HG03571 (cell line): ENCODE measurements at regions not wholly inside any gene's neighbourhood (a gene's known extent, or its start where the extent isn't known, plus 50 kb on each side); places are given as distances from the start of the nearest gene placed in this dataset.

Experiments used
- ATAC-seq: cut with Tn5 transposase; IDR thresholded peaks from one replicate; pipeline ENCODE4 v1.9.1; 2021; ENCODE audit not compliant: unreplicated experiment

- no peak for ATAC-seq
These were observed 385.3 kb upstream of the SULF2 start for GRCh38 chr20:48170625-48171024.

GRCh38 chr20:48169650-48170225, 384.5 kb upstream of the SULF2 start:
- ATAC-seq, result no peak

DNA sequence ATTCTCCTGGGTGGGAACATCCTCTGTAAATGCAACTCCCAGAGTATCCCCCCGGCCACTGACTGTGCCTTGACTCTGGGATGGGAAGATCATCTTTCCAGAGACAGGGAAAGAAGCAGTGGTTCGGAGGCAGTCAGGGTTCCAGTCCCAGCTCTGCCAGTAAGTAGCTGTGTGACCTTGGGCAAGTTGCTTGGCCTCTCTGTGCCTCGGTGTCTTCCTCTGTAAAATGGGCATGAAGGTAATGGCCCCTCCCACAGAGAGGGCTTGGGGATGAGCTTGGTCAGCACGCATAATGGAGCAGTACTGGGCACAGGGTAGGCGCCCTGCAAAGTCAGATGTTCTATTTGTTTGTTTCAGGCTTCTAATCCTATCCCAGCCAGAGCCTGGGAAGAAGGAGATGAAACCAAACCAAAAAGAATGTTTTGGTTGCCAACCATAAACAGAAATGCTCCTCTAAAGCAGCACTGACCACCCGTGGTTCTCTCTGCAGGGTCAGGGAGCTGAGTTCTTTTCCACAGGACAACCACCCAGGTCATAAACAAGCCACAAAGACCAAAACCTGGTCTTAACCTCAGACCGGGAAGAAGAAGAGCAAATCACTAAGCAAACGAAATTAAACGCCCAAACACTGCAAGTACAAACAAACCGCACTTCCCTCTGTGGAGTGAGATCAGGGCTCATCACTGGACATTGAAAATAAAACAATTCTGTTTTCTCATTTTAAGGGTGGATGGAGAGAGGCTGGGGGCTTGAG, 381.0 kb upstream of the SULF2 start:
- ATAC-seq, result no peak

DNA sequence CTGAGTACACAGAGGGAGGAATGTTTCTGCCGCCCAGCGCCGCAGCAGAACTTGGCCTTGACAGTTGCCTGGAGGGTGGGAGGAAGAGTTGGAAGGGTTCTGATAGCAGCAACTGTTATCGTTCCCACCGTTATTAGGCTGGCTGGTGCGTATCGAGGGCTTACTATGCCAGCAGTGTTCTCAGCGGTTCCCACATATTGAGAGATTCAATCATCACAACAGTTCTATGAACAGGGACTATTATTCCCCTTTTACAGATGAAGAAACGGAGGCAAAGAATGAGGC, 380.1 kb upstream of the SULF2 start:
- no peak for ATAC-seq

DNA sequence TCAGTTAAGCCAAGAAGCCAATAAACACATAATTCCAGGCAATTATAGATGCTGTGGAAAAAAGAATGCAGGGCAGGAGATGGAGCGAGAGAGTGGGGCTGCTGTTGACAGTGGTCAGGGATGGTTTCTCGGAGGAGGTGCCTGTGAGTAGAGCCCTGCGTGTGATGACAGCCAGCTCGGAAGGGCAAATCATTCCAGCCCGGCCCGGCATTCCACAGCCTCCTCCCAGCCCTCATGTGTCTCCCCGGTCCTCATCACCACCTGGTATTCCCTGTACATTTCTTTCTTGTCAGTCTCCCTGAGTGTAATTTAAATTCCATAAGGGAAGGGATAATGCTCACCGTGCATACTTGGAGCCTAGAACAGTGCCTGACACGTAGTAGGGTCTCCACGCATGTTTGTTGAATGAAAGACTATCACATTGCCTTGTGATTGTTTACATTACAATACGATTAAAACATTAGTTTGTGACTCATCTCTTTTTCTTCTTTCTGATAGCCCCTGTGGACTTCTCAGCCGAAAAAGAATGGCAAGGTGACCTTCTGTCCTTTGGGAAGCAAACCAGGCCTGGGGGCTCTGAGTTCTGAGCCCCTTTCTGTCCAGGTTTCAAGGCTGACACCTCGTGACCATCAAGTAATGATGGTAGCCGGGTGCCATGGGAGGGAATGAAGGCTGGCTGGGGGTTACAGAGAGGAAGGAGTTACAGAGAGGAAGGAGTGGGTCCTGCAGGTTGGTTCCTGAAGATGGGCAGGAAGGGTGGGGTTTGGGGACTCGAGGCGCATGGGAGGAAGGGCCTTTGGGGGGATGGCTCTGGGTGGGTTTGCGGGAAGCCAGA, 379.5 kb upstream of the SULF2 start:
- ATAC-seq, result no peak

- no peak for ATAC-seq
These were observed 378.8 kb upstream of the SULF2 start for GRCh38 chr20:48164034-48164433.

- no peak for ATAC-seq
These were observed 378.2 kb upstream of the SULF2 start for GRCh38 chr20:48163505-48163904.

DNA sequence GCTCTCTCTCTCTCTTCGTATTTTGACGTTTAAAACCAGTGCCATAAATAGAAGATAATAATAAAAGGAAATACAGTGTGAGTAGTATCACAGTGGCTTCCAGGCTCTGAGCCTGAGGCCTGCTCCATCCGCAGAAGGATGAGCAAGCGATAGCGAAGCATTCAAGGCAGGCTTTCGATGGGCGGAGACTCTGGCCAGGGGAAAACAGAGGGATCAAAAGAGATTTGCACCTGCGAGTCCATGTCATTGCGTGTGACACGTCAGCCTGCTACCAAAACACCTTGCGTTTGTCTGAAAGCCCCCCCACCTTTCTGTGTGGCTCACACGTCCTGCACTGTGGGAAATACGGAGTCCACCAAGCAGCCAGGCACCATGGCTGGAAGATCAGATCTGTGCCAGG, 377.3 kb upstream of the SULF2 start:
- ATAC-seq, result no peak

DNA sequence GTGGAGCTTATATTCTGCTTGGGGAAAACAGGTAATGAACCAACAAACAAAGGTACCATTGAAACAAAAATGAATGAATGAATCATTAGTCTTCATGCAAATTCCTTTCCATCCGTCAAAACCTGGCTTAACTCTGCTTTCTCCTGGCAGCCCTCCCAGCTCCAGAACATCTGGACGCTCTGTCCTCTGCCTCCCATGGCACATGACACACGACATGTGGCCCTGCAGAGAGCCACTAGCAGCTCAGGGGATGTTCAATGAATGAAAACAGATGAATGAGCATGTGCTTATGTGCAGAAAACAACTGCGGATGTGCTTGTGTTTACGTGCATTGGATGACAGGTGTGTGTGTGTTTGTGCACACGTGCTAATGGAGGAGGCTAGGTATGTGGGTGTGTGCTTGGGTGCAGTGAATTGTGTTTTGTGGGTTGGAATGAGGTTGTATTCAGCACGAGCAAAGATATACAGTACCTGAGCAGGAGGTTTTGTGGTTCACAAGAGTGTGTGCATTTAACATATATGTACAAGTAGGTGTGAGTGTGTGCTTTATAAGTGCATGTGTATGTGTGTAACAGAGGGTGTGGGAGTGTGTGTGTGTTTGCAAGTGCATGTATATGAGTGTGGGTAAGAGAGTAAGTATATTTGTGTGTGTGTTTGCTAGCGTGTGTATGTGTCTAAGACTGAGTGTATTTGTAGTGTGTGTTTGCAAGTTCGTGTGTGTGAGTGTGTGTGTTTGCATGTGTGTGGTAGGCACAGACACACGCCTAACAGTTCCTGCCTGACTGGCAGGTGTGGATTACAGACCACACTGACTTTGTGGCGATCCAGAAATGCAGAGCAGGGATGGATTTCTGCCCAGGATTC, 374.1 kb upstream of the SULF2 start:
- ATAC-seq, result no peak

DNA sequence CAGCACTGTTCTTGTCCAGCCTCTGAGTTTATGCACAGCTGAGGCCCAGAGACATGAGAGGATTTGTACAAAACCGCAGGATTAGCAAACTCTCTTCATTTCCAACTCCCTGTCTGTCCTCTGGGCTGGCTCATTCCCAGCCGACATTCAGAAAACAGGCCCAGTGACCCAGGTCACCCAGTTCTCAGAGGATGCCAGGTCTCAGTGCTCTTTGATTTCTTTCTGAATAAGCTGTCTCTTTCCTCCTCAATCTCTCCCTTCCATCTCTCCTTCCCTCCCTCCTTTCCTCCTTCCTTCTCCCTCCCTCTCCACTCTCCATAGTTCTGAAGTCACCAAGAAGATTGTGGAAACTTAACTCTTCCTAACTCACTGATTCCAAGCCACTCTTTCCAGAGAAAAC, 372.7 kb upstream of the SULF2 start:
- ATAC-seq, result no peak

DNA sequence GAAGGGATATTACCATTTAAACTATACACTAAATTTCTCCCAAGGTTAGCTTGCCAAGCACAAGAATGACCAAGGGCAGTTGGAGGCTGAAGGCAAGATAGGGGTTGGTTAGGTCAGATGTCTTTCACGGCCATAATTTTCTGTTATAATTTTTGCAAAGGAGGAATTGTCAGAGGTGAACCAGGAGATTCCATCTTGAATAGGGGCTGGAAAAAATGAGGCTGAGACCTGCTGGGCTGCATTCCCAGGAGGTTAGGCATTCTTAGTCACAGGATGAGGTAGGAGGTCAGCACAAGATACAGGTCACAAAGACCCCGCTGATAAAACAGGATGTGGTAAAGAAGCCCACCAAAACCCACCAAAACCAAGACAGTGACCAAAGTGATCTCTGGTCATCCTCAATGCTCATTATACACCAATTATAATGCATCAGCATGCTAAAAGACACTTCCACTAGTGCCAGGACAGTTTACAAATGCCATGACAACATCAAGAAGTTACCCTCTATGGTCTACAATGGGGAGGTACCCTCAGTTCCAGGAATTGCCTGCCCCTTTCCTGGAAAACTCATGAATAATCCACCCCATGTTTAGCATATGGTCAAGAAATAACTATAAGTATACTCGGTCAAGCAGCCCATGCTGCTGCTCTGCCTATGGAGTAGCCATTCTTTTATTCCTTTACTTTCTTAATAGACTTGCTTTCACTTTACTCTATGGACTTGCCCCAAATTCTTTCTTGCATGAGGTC, 371.8 kb upstream of the SULF2 start:
- ATAC-seq, result no peak

DNA sequence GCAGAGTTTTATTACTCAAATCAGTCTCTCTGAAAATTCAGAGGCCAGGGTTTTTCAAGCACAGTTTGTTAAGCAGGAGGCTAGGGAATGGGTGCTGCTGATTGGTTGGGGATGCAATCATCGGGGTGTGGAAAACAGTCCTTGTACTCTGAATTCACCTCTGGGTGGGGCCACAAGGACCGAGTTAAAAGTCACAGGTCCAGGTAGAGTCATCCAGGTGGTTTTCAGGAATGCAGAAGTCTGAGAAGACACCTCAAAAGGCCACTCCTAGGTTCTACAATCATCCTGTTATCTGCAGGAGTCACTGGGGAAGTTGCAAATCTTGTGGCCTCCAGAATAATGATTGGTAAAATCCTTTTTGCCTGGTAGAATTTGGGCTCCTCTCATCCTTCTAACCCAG, 371.2 kb upstream of the SULF2 start:
- ATAC-seq, result no peak

DNA sequence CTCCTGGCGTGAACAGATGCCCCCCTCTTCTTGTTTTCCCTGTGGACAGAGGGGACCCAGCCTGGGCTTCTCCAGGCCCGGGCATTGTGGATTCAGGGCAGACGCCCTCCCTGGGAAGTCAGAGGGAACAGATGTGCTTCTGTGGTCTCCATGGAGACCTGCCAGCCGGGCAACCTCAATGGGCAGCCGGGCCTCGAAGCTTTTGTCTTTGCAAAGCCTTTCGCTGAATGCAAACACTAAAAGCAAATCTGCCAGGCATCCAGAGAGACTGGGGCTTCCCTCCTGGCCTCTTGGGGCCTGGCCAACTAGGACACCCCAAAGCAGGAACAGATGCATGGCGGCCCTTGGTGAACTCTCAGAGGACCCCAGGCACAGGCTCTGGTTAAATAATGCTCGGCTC, 370.0 kb upstream of the SULF2 start:
- ATAC-seq, result no peak

- ATAC-seq, result no peak
These were observed 368.9 kb upstream of the SULF2 start for GRCh38 chr20:48154040-48154765.

DNA sequence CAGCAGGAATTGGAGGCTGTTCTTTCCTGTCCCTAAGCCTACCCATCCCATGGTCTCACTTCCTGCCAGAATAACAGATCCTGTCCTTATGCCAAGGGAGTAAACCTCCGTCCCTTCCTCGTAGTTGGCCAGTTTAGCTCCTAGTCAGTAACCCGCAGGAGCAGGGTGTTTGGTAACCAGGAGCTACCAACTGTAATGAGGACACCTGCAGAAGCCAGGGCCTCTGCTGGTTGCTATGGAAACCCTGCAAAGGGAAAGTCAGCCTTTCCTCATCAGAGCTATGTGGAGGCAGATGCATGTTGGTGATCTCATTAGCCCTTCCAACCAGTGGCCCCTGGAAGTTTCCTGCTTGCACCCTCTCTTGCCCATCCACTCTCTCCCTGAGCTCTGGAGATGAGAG, 368.2 kb upstream of the SULF2 start:
- ATAC-seq, result no peak

DNA sequence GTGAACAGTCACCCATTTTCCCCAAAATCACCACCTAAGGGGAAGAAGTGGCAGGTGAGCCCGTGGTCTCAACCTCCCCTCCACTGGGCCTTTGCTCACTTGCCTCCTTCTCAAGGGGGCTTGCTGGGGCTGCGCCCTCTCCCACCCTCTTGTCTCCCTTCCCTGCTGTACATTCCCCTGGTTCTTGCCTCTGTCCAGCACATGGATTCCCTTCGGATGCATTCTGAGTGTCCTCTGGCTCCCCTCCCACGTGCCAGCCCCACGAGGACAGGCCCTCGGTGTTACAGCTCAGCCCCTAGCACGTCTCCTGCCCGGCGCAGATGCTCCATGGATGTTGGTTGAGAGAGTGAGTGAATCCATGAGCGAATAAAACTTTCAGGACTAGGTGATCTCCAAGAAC, 367.8 kb upstream of the SULF2 start:
- no peak for ATAC-seq

DNA sequence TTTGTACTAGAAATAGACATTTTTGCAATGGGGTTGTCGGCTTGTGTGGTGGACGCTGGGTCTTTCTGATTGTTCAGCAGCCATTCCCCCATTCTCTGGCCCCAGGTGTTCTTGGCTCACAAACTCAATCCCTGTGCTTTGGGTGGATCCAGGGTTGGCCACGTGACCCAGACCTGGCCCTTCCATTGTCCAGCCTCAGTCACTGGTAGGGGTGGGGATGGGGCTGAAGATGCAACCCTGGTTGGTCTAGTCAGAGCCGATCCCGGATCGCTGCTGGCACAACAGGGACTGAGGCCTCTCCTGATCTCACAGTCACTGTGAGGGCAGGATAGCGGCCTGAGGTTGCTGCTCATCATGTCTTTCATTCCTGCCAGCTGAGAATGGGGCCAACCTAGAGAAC, 365.3 kb upstream of the SULF2 start:
- no peak for ATAC-seq

GRCh38 chr20:48149902-48150301, 364.6 kb upstream of the SULF2 start:
- no peak for ATAC-seq

GRCh38 chr20:48148916-48149672, 363.8 kb upstream of the SULF2 start:
- ATAC-seq, result no peak
